Germinal center (tissue), 1 donor: ENCODE measurements at regions not wholly inside any gene's neighbourhood (a gene's known extent, or its start where the extent isn't known, plus 50 kb on each side); places are given as distances from the start of the nearest gene placed in this dataset.
A peak's percentile ranks its signal among the peaks of the same experiment; 100 is the strongest.
"Not testable (repeated sequence)": the region's sequence is repeated elsewhere in the genome, so short reads cannot be mapped to it uniquely, and the experiment has no call there.

Experiments
- DNase-seq: peaks from one replicate; pipeline ENCODE4 v3.0.0; 2012; ENCODE audit warnings: mixed read lengths, low spot score

GRCh38 chr5:102154791-102155605, 141.1 kb downstream of the SLCO4C1 start:
- not testable (repeated sequence) for DNase-seq

- DNase-seq, result no peak
These were observed 141.8 kb downstream of the SLCO4C1 start for GRCh38 chr5:102154291-102154690.

- peak; percentile 2 for DNase-seq
These were observed 142.9 kb downstream of the SLCO4C1 start for GRCh38 chr5:102153003-102153759.

- no peak for DNase-seq
These were observed 157.1 kb downstream of the SLCO4C1 start for GRCh38 chr5:102139029-102139428.

- DNase-seq, result no peak
These were observed 157.8 kb downstream of the SLCO4C1 start for GRCh38 chr5:102138243-102138653.

- no peak for DNase-seq
These were observed 165.2 kb downstream of the SLCO4C1 start for GRCh38 chr5:102130890-102131289.

- DNase-seq, result no peak
These were observed 165.7 kb downstream of the SLCO4C1 start for GRCh38 chr5:102130386-102130785.

- DNase-seq, result no peak
These were observed 176.8 kb downstream of the SLCO4C1 start for GRCh38 chr5:102119252-102119651.

- no peak for DNase-seq
These were observed 180.3 kb downstream of the SLCO4C1 start for GRCh38 chr5:102115736-102116135.

- DNase-seq, result no peak
These were observed 181.5 kb downstream of the SLCO4C1 start for GRCh38 chr5:102114525-102115069.

- no peak for DNase-seq
These were observed 188.2 kb downstream of the SLCO4C1 start for GRCh38 chr5:102107865-102108264.

GRCh38 chr5:102106599-102106998, 189.5 kb downstream of the SLCO4C1 start:
- no peak for DNase-seq

GRCh38 chr5:102099766-102100331, 196.2 kb downstream of the SLCO4C1 start:
- DNase-seq, result no peak

GRCh38 chr5:102099083-102099482, 197.0 kb downstream of the SLCO4C1 start:
- DNase-seq, result not testable (repeated sequence)

GRCh38 chr5:102098606-102099005, 197.5 kb downstream of the SLCO4C1 start:
- not testable (repeated sequence) for DNase-seq

- DNase-seq, result peak; percentile 2
These were observed 205.3 kb downstream of the SLCO4C1 start for GRCh38 chr5:102090770-102091169.

GRCh38 chr5:102089883-102090282, 206.2 kb downstream of the SLCO4C1 start:
- DNase-seq, result no peak

- DNase-seq, result no peak
These were observed 208.2 kb downstream of the SLCO4C1 start for GRCh38 chr5:102087906-102088305.

GRCh38 chr5:102080288-102080687, 215.8 kb downstream of the SLCO4C1 start:
- DNase-seq, result no peak

- no peak for DNase-seq
These were observed 218.2 kb downstream of the SLCO4C1 start for GRCh38 chr5:102077920-102078319.

GRCh38 chr5:102069974-102070373, 226.1 kb downstream of the SLCO4C1 start:
- DNase-seq, result no peak

- DNase-seq, result no peak
These were observed 227.2 kb downstream of the SLCO4C1 start for GRCh38 chr5:102068870-102069269.

GRCh38 chr5:102049517-102049916, 246.6 kb downstream of the SLCO4C1 start:
- DNase-seq, result no peak
